ENCODE measurements at regions not wholly inside any gene's neighbourhood (a gene's known extent, or its start where the extent isn't known, plus 50 kb on each side); places are given as distances from the start of the nearest gene placed in this dataset.

DNA sequence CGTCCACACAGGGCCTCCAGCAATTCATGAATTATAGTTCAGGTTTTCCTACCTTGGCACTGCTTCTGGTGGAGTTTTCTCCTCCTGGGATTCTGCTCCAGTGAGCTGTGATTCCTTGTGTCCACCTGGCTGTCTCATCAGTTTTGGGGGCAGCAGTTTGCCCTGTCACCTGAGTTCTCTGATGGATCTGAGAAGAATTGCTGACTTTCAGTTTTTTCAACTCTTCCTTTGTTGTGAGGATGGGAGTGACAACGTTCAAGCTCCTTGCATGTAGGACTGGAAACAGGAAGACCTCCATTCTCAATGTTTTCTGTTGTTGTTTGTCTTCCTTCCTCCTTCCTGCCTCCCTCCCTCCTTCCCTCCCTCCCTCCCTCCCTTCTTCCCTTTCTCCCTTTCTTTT, 359.0 kb downstream of the TSN start:
- H3K27ac ChIP-seq, result no peak overlapping the region
- H3K9me2 ChIP-seq (ENCODE audit: insufficient read depth), result no peaks in the 10 kb centered on the region
- no peak overlapping the region for H3K9ac ChIP-seq
- in situ Hi-C loops (cut with MboI), result no loop called here
- no peak for DNase-seq
- H3K4me2 ChIP-seq (ENCODE audit: unreplicated experiment), result no peak overlapping the region
- WGBS, 2 experiments (ENCODE audit: low coverage in 1 of 2, low lambda C conversion rate in 2 of 2, missing lambda C conversion rate in 2 of 2), result 20 to 24% methylated on average over 2 of the region's 2 CpGs
- no peak overlapping the region for H3K4me3 ChIP-seq
- H3K36me3 ChIP-seq (ENCODE audit: low read depth), result no peaks in the 10 kb centered on the region
- H2AFZ ChIP-seq, result no peak overlapping the region
- H3K9me3 ChIP-seq (ENCODE audit: low read depth), result no peaks in the 10 kb centered on the region
- no peaks in the 10 kb centered on the region for H4K20me1 ChIP-seq (ENCODE audit: insufficient read depth)
- TF ChIP-seq EZH2phosphoT487 (IDR thresholded peaks at IDR 0.05; ENCODE audit: insufficient read depth, low read depth), result no peak
- TF ChIP-seq EZH2 (IDR thresholded peaks at IDR 0.05; ENCODE audit: insufficient read depth, poor library complexity, severe bottlenecking), result no peak
- H3K79me2 ChIP-seq (ENCODE audit: insufficient read depth), result no peaks in the 10 kb centered on the region
- no peaks in the 10 kb centered on the region for H3K4me1 ChIP-seq (ENCODE audit: insufficient read depth)
- no peaks in the 10 kb centered on the region for H3F3A ChIP-seq (ENCODE audit: insufficient read depth)
- H3K27me3 ChIP-seq (replicated peaks; ENCODE audit: insufficient read depth), result no peaks in the 10 kb centered on the region

DNA sequence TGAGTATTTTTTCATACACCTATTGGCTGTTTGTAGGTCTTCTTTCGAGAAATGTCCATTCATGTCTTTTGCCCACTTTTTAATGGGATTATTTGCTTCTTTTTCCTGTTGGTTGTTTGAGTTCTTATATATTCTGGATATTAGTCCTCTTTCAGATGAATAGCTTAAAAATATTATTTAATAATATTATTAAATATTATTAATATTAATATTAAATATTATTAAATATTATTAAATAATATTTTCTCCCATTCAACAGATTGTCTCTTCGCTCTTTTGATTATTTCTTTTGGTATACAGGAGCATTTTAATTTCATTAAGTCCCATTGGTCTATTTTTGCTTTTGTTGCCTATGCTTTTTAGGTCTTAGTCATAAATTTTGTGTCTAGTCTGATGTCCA, 361.9 kb downstream of the TSN start:
- Histone ChIP-seq H3K4me2 (ENCODE audit: unreplicated experiment) (no peak overlapping the region), H3K4me1 (ENCODE audit: insufficient read depth) (no peaks in the 10 kb centered on the region), H3F3A (ENCODE audit: insufficient read depth) (no peaks in the 10 kb centered on the region), H3K9me3 (ENCODE audit: low read depth) (no peaks in the 10 kb centered on the region), H3K27me3 (replicated peaks; ENCODE audit: insufficient read depth) (no peaks in the 10 kb centered on the region), H2AFZ (no peak overlapping the region), H3K36me3 (ENCODE audit: low read depth) (no peaks in the 10 kb centered on the region), H3K4me3 (no peak overlapping the region), H3K79me2 (ENCODE audit: insufficient read depth) (no peaks in the 10 kb centered on the region), H3K27ac (no peak overlapping the region), H3K9ac (no peak overlapping the region), H3K9me2 (ENCODE audit: insufficient read depth) (no peaks in the 10 kb centered on the region), H4K20me1 (ENCODE audit: insufficient read depth) (no peaks in the 10 kb centered on the region)
- no peak for DNase-seq
- 51 to 61% methylated on average over 2 of the region's 2 CpGs for WGBS, 2 experiments (ENCODE audit: low coverage in 1 of 2, low lambda C conversion rate in 2 of 2, missing lambda C conversion rate in 2 of 2)
- in situ Hi-C loops (cut with MboI), result no loop called here
- TF ChIP-seq EZH2phosphoT487 (IDR thresholded peaks at IDR 0.05; ENCODE audit: insufficient read depth, low read depth), result no peak
- TF ChIP-seq EZH2 (IDR thresholded peaks at IDR 0.05; ENCODE audit: insufficient read depth, poor library complexity, severe bottlenecking), result no peak

DNA sequence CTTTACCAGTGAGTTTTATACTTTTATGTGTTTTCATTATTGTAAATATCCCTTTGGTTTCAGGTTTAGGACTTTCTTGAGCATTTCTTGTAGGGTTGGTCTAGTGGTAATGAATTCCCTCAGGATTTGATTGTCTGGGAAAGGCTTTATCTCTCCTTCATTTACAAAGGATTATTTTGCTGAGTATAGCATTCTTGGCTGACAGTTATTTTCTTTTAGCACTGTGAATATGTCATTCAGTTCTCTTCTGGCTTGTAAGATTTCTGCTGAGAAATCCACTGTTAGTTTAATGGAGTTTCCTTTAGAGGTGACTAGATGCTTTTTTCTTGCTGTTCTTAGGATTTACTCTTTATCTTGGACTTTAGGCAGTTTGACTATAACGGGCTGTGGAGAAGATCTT, 373.9 kb downstream of the TSN start:
- Histone ChIP-seq H3K4me1 (ENCODE audit: insufficient read depth) (no peaks in the 10 kb centered on the region), H3K4me2 (ENCODE audit: unreplicated experiment) (no peak overlapping the region), H3K9me2 (ENCODE audit: insufficient read depth) (no peaks in the 10 kb centered on the region), H3K27me3 (replicated peaks; ENCODE audit: insufficient read depth) (no peaks in the 10 kb centered on the region), H3K9me3 (ENCODE audit: low read depth) (peaks cover 5% of the 10 kb centered on the region), H3K79me2 (ENCODE audit: insufficient read depth) (no peaks in the 10 kb centered on the region), H2AFZ (no peak overlapping the region), H3K9ac (no peak overlapping the region), H3K27ac (no peak overlapping the region), H4K20me1 (ENCODE audit: insufficient read depth) (no peaks in the 10 kb centered on the region), H3K36me3 (ENCODE audit: low read depth) (no peaks in the 10 kb centered on the region), H3F3A (ENCODE audit: insufficient read depth) (no peaks in the 10 kb centered on the region), H3K4me3 (no peak overlapping the region)
- in situ Hi-C loops (cut with MboI), result no loop called here
- TF ChIP-seq EZH2phosphoT487 (IDR thresholded peaks at IDR 0.05; ENCODE audit: insufficient read depth, low read depth), result no peak
- no peak for TF ChIP-seq EZH2 (IDR thresholded peaks at IDR 0.05; ENCODE audit: insufficient read depth, poor library complexity, severe bottlenecking)
- DNase-seq, result no peak
- 69 to 71% methylated on average over 1 of the region's 1 CpG for WGBS, 2 experiments (ENCODE audit: low coverage in 1 of 2, low lambda C conversion rate in 2 of 2, missing lambda C conversion rate in 2 of 2)

DNA sequence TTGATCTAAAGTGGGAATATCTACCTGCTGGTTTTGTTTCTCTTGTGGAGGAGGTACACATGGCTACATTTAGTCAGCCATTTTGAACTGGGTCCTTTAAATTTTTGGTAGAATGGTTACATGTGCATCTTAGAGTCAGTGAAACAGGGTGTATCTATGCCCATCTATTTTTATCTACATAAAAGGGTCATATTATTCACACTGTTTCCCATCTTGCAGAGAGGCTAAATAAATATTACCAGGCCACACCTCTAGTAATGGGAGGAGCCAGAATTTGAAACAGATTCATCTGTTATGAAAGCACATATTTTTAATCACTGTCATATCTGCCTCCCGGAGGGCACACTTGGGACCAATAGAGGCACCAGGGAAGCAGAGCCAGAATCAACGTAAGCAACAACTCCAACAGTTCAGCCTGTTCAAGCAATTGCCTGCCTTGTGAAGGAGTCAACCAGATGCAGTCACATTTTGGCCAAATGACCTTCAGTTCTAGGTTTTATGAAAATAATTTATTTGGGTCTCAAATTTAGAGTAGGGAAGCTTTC, 376.8 kb downstream of the TSN start:
- H3K9me3 ChIP-seq (ENCODE audit: low read depth), result peaks cover 5% of the 10 kb centered on the region
- no peaks in the 10 kb centered on the region for H3K4me1 ChIP-seq (ENCODE audit: insufficient read depth)
- in situ Hi-C loops (cut with MboI), result no loop called here
- no peaks in the 10 kb centered on the region for H4K20me1 ChIP-seq (ENCODE audit: insufficient read depth)
- H3K4me3 ChIP-seq, result no peak overlapping the region
- WGBS, 2 experiments (ENCODE audit: low coverage in 1 of 2, low lambda C conversion rate in 2 of 2, missing lambda C conversion rate in 2 of 2), result 6 to 14% methylated on average over 2 of the region's 2 CpGs
- H2AFZ ChIP-seq, result no peak overlapping the region
- H3F3A ChIP-seq (ENCODE audit: insufficient read depth), result no peaks in the 10 kb centered on the region
- TF ChIP-seq EZH2phosphoT487 (IDR thresholded peaks at IDR 0.05; ENCODE audit: insufficient read depth, low read depth), result no peak
- no peak for TF ChIP-seq EZH2 (IDR thresholded peaks at IDR 0.05; ENCODE audit: insufficient read depth, poor library complexity, severe bottlenecking)
- no peaks in the 10 kb centered on the region for H3K9me2 ChIP-seq (ENCODE audit: insufficient read depth)
- no peak overlapping the region for H3K4me2 ChIP-seq (ENCODE audit: unreplicated experiment)
- H3K27me3 ChIP-seq (replicated peaks; ENCODE audit: insufficient read depth), result no peaks in the 10 kb centered on the region
- H3K36me3 ChIP-seq (ENCODE audit: low read depth), result no peaks in the 10 kb centered on the region
- H3K79me2 ChIP-seq (ENCODE audit: insufficient read depth), result no peaks in the 10 kb centered on the region
- peak; percentile 53 for DNase-seq
- H3K27ac ChIP-seq, result no peak overlapping the region
- H3K9ac ChIP-seq, result no peak overlapping the region
